Fibroblast of villous mesenchyme (primary cell): ENCODE measurements at regions not wholly inside any gene's neighbourhood (a gene's known extent, or its start where the extent isn't known, plus 50 kb on each side); places are given as distances from the start of the nearest gene placed in this dataset.

Source experiments
- DNase-seq: peaks from one replicate; pipeline ENCODE4 v3.0.0-alpha.2; 2010; ENCODE audit warnings: low read depth
- H3K4me3 ChIP-seq: 2 replicates; pipeline ENCODE4 v1.5.1; 2011; ENCODE audit warnings: low read depth, mild to moderate bottlenecking, low read length
- CTCF ChIP-seq: IDR thresholded peaks from 2 replicates; pipeline ENCODE4 v1.5.1; 2012; ENCODE audit warnings: low read depth, mild to moderate bottlenecking, low read length; ENCODE audit not compliant: insufficient read depth

DNA sequence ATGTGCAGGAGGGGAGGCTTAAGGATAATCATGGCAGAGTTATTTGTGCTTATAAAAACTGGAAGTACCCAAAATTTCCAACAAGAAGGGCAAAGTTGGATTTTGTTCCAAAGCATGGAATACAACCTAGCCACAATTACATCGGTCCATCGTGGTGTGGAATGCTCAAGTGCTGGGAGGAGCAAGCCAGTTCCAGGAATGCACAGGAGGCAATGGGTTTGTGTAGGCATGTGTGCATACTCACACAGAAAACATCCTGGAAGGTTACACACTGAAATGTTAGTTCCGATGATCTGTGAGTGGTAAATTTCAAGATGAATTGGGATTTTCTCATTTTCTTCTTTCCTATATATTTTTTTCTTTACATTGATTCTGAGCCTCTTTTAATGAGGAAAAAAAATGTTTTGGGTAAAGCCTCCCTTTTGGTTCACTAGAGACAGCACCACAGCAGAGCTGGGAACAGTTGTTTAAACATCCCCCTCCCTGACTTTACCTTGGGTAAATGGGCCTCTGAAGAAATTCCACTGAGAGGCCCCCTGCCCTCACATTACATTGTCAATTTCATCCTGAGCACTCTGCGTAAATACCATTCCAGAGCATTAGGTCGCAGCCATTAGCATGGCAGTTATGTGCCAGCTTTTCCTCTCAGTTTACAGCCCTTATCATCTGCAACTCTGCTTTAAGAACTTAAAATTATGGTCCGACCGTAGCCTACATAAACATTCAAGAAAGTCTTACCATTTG, 122.0 kb downstream of the UQCRFS1 start:
- no peak for TF ChIP-seq CTCF
- DNase-seq, result no peak
- H3K4me3 ChIP-seq, result no peak overlapping the region

DNA sequence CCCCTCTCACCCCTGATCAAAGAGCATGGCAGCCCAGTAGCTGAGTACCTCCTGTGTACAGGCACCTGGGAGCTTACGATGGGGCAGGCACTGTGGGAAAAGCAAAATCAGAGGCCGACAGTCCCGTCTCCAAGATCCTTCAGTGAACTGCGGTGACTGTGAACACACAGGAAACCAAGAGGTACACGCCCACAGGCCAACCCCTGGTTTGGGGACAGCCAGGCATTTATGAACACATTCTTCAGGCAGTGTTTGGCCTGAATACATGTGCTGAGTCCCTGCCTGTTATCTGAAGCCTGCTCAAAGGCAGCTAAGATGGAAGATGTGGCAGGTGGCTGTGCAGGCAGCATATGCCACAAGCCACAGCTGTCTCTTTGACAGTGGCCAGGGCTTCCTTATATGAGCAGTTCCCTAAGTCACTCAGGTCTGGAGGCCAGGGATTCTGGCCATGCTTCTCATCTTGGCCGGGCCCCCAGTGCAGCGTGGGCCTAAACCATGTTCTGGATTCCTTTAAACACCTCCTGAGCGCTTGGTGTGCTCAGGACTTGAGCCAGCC, 123.6 kb downstream of the UQCRFS1 start:
- H3K4me3 ChIP-seq, result no peak overlapping the region
- no peak for DNase-seq
- TF ChIP-seq CTCF, result no peak

DNA sequence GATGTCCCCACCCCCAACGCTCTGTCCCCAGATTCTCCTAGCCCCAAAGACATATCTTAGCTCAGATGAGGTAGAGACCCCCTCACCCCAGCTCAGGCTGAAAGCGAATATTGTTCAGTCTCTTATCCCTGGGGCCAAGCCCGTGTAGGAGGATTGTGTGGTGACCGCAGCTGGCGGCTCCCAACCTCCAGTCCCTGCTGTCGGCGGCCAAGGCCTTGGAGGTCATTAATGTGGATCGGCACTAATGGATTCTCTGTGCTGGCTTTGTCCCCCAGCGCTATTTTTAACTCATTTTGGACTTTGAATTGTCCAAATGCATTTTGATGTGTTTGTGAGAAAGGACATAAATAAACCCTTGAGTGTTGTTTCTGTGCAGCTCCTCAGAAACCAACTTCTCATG, 124.2 kb downstream of the UQCRFS1 start:
- no peak for TF ChIP-seq CTCF
- no peak overlapping the region for H3K4me3 ChIP-seq
- DNase-seq, result no peak

- DNase-seq, result no peak
- H3K4me3 ChIP-seq, result no peak overlapping the region
- no peak for TF ChIP-seq CTCF
Measured at GRCh38 chr19:29086646-29087045, 126.3 kb downstream of the UQCRFS1 start.

GRCh38 chr19:29086182-29086581, 126.8 kb downstream of the UQCRFS1 start:
- TF ChIP-seq CTCF, result no peak
- no peak overlapping the region for H3K4me3 ChIP-seq
- no peak for DNase-seq

- H3K4me3 ChIP-seq, result no peak overlapping the region
- TF ChIP-seq CTCF, result no peak
- DNase-seq, result no peak
Measured at GRCh38 chr19:29085630-29086029, 127.3 kb downstream of the UQCRFS1 start.

- TF ChIP-seq CTCF, result no peak
- no peak overlapping the region for H3K4me3 ChIP-seq
Measured at GRCh38 chr19:29085206-29085605, 127.7 kb downstream of the UQCRFS1 start.

More at GRCh38 chr19:29085206-29085605, 127.7 kb downstream of the UQCRFS1 start:
- no peak for DNase-seq
